Stimulated activated CD4-positive, alpha-beta T cell treated with anti-CD3 and anti-CD28 coated beads, Interleukin-2, amount 100 ng/mL, for 24 hours (primary cell): ENCODE measurements at regions not wholly inside any gene's neighbourhood (a gene's known extent, or its start where the extent isn't known, plus 50 kb on each side); places are given as distances from the start of the nearest gene placed in this dataset.
"Not testable (repeated sequence)": the region's sequence is repeated elsewhere in the genome, so short reads cannot be mapped to it uniquely, and the experiment has no call there.

Experiments used
- DNase-seq, 2 donors: peaks; one replicate each; pipeline ENCODE4 v3.0.0-alpha.2; 2020

DNA sequence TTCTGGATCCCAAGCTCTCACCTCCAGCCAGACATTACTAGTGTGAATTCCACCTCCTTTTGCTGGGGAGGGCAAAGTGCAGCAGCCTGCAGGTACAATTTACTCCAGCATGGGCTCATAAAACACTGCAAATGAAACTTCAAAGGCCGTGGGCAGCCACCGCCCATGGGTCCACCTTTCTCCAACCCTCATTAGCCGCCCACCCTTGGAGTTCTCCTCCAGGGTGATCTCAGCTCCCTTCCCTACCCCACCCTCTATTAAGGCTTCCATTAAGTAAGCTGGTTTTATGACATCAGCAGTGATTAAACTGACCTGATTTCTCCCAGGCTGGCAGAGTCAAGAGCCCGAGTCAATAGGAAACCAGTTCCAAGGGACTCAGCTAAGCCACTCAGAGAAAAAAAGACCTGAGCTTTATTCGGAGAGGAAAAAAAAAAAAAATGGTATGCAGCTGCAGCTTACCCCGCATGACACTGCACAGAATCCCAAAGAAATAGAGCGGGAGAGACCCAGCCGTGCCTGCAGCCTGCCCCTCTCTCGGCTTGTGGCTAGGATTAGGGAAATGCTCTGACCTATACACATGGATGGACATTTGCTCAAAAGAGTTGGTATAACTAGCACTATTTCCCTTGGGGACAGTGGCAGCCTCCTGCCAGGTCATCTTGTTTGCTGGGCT, 319.6 kb downstream of the PTTG2 start:
- no peak for DNase-seq

DNA sequence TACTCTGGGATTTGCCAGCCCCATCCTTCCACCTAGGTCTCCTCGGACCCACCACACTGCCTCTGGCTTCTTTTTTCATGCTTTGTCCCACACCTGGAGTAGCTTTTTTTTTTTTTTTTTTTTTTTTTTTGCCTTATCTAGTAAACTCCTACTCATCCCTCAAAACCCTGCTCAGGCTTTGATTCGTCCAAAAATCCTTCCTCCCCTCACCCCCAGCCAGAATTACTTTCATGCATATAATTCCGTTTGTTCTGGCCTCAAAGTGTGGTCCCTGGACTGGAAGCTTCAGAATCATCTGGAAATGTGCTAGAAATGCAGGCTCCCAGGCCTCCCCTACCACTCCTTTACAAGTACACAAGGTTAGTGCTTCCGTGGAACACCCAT, 320.1 kb downstream of the PTTG2 start:
- no peak for DNase-seq

DNA sequence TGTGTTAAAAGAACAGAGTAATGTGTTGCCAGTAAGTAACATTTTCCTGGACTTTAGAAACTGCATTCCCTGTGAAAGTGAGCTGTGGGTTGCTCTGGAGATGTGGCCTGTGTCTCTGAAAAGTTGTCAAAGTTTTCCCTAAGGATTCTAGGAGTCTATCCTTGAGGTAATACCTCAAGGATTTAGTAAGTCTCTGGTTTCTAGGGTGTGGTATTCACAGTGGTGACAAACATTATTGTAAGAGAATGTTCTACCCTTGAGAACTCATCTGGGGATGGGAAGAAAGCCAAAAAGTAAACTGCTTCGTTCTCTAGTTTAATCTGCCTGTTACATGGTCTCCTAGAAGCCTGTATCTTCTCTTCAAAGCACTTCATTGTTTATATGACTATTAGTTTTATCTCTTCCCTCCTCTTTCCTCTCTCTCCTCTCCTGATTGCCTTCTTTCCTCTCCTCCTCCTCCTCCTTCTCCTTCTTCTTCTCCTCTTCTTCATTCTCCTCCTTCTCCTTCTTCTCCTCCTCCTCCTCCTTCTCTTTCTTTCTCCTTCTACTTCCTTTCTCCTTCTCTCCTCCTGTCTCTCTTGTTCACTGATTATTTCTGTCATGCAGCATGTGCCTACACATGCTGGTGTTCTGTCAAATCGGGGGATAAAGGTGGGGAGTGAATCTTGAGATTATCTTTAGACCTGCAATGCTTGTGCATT, 321.3 kb downstream of the PTTG2 start:
- DNase-seq = no peak

DNA sequence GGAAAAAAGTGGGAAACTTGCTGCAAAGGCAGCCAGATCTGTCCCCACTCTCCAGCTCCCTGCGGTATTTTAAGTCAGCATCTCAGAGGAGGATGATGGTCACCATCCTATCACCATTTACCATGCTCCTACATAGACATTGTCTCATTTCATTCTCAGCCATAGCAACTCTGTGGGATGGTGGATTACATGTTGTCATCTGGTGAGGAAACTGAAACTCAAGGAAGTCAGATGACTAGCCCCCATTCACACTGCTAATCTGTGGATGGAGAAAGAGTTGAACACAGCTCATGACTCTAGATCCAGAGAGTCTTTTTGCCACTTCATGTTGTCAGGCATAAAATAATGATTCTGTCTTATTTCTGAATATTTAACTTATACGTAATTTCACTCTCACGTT, 323.5 kb downstream of the PTTG2 start:
- no peak for DNase-seq

DNA sequence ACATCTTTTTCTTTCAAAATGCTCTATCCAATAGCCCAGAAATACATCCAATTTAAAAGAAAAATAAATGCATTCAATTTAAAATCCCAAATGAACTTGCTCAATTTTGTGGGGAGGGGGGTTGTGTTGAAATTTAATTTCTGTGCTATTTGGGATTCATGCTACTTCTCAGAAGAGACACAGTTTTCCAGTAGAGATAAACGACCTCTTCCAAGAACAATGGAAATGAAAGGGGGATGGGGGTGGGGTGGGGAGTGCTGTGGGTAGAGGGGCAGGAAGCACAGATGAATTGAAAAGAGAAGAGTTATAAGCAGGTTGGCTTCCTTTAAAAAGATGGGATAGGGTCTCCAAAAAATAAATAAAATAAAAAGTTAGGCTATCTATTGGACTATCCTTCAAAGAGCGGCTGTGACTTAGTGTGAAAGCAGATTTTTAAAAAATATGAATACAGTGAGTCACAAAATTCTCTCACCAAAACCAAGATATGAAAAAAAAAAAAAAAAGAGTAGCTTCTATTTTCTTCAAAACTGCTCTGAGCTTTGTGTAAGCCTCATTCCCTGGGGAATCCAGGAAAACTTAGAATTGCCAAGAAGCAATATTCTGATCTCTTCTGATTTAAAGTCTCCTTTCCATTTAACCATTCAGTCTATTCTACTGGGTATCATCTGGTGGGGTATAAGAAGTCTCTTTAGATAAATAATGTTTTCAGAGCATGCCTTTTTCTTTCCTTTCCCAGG, 324.3 kb downstream of the PTTG2 start:
- DNase-seq = no peak

DNA sequence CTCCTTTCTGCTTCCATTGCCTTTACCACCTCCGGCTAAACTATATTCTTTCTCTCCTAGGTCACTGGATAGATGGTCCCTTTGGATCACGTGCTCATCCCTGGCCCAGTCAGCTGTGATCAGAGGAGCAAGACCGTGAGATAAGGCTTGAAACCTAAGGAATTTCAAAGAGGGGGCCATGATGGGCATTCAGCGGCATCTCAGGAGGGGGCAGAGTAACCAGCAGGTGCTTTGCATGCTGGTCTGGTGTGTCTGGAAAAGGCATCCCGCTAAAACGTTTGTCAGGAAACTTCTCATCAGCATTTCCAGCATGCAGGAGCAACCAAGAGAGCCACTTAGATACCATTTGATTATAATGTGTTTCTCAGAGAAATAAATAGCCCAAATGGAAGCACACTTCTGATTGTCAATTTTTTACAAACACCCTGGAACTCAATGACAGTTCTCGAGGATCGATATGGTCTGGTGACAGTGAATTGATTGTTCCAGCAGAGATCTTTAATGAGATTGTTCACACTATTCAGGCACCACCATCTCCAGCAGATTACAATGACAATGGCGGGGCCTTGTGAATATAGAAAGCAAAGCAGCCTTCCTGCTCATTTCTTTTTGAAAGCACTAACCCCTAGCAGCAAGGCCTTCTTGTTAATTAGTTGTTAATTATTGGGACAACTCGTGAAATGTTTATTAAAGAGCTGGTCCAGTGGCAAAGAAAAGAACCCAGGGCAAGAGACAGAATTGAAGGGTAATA, 327.1 kb downstream of the PTTG2 start:
- DNase-seq = no peak

DNA sequence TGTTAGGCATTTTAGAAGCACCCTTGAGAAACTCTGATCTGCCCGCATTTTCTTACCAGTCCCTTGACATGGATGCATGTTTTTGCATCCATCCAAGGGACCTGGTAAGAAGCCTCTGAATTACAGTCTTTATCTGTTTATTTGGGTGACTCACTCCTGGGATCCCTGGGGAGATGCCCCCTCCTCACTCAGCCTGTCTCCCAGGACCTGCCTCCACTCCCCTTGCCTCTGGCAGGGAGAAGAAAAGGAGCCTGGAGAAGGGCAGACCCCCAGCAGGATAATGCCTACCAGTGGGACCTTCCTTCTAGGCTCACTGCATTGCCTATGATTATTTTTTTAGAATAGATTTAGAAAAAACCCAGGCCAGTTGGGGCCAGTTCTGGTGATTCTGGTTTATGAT, 329.4 kb downstream of the PTTG2 start:
- no peak for DNase-seq

DNA sequence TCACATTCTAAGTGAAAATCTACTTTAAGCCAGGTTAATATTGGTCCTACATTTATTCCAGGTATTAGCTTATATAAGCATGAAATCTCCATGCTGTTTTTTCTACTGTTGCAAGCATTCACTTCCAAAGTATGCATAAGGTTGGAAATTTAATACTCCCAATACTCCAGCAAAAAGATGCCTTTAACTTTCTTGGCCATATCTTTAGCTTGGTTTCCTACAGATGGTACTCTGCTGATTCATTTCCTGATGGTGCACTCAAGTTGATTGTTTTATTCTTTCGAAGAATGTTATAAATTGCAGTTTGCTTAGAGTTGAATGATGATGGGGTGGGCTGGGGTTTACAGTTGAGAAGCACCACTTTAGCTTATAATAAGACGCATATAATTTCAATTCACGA, 330.2 kb downstream of the PTTG2 start:
- DNase-seq = no peak

DNA sequence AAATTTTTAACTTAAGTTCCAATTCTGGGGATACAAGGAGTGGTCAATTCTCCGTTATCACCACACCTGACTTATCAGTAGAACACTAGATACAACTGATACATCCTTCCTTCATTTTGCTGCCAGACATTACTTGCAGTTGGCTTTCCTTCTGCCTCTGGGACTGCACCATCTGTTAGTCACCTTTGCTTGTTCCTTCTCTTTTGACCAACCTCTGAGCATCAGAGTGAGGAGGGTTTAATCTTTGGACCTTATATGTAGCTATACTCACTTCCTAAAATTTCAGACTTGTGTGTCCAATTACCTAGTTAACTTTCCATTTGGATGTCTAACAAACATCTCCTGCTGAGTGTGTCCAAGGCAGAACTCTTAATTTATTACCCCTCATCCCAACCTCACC, 330.7 kb downstream of the PTTG2 start:
- DNase-seq = no peak

DNA sequence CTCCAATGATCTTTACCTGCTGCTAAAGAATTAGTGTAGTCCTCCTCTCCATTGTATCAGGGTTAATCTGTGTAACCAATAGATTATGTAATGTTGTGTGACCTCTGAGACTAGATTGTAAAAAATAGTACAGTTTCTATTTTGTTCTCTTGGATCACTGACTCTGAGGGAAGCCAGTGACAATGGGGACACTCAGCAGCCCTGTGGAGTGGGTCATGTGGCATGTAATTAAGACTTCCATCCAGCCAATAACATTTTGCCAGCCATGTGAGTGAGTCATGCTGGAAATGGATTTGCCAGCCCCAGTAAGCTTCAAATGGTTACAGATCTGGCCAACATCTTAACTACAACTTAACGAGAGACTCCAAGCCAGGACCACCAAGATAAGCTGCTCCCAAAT, 332.3 kb downstream of the PTTG2 start:
- no peak for DNase-seq

DNA sequence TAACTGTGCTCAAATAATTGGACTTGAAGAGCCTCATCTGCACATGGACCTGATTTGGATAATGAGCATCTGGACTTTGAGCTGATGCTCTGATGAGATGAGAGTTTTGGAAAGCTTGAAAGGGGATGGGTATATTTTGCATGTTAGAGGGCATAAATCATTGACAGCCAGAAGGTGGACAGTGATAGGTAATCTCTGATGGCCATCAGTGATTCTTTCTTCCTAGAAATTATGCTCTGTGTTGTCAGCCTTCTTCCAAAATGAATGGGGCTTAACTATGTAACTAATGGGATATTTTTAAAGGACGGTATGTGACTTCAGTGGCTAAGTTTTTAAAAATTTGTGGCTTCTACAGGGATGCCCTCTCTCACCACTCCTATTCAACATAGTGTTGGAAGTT, 334.0 kb downstream of the PTTG2 start:
- DNase-seq = no peak

DNA sequence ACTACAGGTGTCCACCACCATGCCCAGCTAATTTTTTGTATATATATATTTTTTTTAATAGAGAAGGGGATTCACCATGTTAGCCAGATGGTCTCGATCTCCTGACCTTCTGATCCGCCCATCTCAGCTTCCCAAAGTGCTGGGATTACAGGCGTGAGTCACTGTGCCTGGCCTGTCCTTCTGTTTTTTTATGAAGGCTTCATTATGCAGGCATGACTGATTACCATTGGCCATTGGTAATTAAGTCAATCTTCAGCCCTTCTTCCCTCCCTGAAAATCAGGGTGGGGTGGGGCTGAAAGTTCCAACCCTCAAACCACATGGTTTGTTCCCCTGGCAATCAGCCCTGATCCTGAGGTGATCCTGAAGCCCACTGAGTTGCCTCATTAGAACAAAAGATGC, 336.9 kb downstream of the PTTG2 start:
- no peak for DNase-seq

DNA sequence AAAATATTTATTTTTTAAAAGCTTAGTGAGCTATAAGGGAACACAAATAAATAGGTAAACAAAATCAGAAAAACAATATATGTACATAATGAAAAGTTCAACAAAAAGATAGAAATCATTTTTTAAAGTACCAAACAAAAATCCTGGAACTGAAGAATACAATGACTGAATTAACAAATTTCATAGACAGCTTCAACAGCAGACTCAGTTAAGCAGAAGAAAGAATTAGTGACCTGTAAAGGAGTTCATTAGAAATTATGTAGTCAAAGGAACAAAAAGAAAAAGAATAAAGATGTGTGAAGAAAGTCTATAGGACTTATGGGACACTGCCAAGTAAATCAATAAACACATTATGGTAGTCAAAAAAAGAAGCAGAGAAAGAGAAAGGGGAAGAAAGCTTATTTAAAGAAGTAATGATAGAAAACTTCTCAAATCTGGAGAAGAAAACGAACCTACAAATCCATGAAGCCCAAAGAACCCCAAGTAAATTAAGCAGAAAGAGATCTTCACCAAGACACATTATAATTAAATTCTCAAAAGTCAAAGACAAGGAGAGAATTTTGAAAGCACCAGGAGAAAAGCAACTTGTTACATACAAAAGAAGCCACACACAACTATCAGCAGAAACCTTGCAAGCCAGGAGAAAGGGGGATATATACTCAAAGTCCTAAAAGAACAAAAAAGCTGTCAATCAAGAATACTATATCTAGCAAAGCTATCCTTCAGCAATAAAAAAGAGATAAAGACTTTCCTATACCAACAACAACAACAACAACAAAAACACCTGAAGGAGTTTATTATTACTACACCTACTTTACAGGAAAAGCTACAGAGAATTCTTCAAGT, 338.9 kb downstream of the PTTG2 start:
- no peak for DNase-seq

DNA sequence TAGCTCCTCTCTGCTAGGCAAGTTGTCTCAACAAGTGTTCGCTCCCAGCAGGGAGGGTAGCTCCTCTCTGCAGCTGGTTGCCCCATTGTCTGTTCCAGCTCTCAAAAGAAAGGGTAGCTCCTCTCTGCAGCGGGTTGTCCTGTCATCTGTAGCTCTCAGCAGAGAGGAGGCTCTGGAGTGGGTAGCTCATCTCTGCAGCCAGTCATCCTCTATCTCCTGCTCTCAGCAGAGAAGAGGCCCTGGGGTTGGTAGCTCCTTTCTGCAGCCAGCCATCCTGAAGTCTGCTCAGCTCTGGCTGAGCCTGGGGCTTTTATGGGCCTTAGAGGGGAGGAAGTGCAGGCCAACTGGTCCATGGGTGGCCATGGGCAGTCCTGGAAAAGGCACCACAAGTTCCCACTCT, 342.7 kb downstream of the PTTG2 start:
- DNase-seq = no peak

DNA sequence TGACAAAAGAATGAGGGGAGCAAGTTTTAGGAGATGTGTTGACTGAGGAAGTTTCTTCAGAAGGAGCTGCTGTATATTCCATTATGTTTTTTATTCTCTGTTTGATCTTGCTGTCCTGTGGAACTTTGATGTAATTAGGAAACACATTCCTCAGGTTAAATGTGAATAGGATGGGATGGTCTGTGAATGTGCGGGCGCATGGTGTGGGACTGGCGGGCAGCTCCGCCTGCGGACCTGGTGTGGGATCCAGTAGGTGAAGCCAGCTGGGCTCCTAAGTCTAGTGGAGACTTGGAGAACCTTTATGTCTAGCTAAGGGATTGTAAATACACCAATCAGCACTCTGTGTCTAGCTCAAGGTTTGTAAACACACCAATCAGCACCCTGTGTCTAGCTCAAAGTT, 344.3 kb downstream of the PTTG2 start:
- not testable (repeated sequence) for DNase-seq

DNA sequence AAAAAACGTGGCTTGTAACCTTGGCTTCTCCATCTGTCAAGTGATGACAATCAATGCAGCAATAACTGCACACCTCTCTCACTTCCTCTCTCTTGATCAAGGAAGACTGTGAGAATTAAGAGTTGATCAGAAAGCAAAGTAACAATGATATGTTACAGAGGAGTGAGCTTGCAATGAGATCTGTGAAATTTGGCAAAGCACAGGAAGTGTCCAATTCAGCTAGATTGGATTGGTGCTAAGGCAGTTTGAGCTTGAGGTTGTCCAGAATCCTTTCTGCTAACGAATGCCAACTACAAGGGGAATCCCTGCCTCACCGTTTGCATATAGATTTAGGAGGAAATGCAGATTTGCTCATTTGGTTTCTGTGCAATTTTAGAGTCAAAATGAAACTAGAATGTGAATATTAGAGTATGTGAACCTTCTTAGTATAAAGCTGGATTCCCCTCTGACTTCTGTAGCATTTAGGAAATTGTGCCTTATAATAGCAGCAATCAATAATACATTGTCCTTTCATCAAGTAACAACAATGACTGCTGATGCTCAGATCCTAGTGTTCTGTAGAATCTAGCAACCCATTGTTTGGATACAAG, 346.4 kb downstream of the PTTG2 start:
- peak in 1 of 2 donors; percentile 48 for DNase-seq

DNA sequence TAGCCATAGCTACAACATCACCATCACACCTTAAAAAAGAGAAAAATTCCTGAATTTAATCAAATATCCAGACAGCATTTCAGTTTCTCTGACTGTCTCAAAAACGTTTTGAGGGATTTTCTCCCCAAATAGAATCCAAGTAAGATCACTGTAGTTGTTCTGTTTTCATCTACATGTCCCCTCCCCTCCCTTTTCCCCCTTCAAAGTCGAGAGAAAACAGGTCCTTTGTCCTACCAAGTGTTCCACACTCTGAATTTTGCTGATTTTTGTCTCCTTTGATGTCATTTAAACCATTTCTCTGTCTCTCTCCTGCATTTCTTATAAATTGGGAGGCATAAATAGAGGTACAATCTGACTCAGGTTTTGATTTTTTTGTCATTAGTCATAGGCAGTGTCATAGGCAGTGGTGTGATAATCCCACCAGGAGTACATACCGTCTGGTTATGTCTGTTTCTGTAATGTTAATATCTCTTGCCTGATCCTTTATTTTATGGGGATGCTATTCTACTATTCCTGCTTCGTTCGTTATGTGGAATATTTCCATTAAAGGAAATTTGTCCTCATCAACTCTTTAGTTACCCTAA, 348.6 kb downstream of the PTTG2 start:
- DNase-seq = no peak

DNA sequence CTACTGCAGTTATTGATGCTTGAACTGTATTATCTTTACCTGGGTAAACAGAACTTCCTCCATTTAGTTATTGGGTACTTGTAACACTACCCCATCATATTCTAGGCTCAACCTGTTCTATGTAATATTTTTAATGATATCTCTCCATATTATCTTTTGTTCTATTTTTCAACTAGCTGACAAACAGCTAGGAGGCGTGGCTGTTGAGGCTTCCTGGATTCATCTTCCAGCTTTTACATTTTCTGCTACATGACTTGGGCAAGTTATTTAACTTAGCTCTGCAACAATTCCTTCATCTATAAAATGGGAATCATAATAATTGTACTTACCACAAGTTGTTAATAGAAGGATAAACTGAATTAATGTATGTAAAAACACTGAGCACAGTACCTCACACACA, 349.3 kb downstream of the PTTG2 start:
- no peak for DNase-seq

DNA sequence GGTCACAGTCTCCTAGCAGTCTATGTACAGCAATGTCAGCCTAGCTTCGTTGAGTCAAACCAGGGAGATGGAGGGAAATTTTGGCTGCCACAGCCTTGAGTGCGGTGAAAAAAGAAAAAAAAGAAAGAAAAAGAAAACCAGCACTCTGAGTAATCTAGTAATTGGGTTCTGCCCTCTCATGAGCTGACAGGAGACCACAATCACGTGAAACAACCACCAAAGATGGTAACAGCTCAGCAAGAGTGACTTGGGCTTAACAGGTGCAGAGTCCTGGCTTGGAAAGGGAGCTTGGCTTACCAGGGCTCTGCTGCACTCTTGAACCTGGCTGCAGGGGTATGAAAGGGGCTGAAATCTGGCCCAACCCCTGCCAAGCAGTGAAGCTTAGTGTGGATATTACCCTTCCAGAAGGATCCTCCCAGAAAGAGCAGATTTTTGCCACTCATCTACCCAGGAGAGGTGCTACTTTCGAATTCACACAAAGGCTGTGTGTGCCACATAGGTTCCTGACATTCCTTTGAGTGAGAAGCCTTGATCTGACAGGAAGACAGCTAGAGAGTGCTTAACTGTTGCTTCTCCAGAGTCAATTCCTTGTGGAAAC, 350.3 kb downstream of the PTTG2 start:
- peak; percentile 56 to 71 for DNase-seq

DNA sequence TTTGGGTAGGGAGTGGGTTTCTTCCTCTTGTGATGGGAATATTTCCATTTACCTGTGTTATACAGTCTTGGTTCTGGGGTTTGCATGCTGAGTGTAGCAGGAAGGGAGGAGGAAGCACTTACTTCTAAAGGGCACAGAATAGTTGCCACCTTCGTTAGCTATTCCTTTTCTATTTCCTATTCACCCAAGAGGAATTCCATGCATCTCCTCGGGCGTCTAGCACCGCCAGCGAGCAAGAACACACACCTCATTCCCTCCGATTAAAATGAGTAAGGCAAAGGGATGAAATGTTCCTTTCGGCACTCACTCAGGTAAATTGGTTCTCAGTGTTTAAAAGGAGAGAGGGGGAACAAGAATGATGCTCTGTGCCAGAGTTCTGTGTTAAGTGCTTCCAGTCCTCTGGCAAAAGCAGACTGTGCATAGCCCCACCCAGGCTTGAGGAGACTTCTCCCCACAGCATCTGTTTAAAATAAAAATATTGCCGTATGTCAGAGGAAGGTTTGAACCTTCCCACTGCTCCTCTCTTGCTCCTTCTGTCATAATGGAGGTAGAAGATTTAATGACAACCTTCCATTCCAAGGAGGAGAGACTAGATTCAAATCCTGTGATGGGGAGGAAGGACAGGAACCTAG, 351.4 kb downstream of the PTTG2 start:
- no peak for DNase-seq

DNA sequence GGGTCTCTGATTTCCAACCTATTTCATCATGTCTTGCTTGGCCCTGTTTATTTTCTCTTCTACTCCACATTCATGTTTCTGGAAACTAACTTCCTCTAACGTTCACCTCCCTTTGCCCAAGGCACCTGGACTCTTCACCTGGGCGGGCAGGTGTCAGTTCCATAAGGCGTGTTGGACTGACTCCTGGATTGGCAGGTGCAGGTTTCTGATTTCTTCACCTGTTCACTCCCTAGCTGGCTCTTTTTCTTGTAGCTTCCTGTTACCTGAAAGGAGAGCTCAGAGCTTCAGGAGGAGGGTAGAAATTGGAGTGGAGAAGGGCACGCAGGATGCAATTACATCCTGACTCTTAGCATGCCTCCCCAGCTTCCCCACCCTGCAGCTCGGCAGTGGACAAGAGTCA, 350.8 kb upstream of the KLF3 start:
- DNase-seq = no peak
